Keratinocyte (primary cell): ENCODE measurements at regions not wholly inside any gene's neighbourhood (a gene's known extent, or its start where the extent isn't known, plus 50 kb on each side); places are given as distances from the start of the nearest gene placed in this dataset.

Experiments
- DNase-seq: peaks from one replicate; pipeline ENCODE4 v3.0.0-alpha.2; 2011; ENCODE audit warnings: low read depth, missing footprints, low spot score
- FAIRE-seq: peaks from 2 replicates; lab custom pipeline; 2011; peaks lifted over from hg19 to GRCh38; lab: Jason Lieb, UNC
- H2AFZ ChIP-seq: 2 replicates; pipeline ENCODE4 v1.6.0; 2012; ENCODE audit warnings: low read length, control low read depth, inconsistent platforms; ENCODE audit not compliant: control insufficient read depth
- H3K27ac ChIP-seq: 2 replicates; pipeline ENCODE4 v1.5.1; 2011; ENCODE audit warnings: low read length; ENCODE audit not compliant: control insufficient read depth, insufficient read depth
- H3K27me3 ChIP-seq: 3 replicates; pipeline ENCODE4 v1.6.0; 2011; ENCODE audit warnings: low read length; ENCODE audit not compliant: control insufficient read depth, insufficient read depth; ENCODE audit errors: extremely low read depth
- H3K36me3 ChIP-seq, 2 experiments: 2 replicates in 1 of 2; 3 replicates in 1 of 2; pipeline ENCODE4 v1.5.1; 2011; ENCODE audit warnings: low read length in 2 of 2, mild to moderate bottlenecking in 1 of 2; ENCODE audit not compliant: control insufficient read depth in 2 of 2, insufficient read depth in 2 of 2; ENCODE audit errors: extremely low read depth in 1 of 2
- H3K4me1 ChIP-seq: 3 replicates; pipeline ENCODE4 v1.5.1; 2011; ENCODE audit warnings: low read length; ENCODE audit not compliant: control insufficient read depth, insufficient read depth; ENCODE audit errors: extremely low read depth
- H3K4me2 ChIP-seq: 3 replicates; pipeline ENCODE4 v1.6.0; 2011; ENCODE audit warnings: low read depth, low read length; ENCODE audit not compliant: control insufficient read depth, insufficient read depth; ENCODE audit errors: extremely low read depth
- H3K4me3 ChIP-seq, 3 experiments: fragments of 200-600 bp in 1 of 3; sonication (generic) in 1 of 3; 2 replicates in 2 of 3; 3 replicates in 1 of 3; pipeline ENCODE4 v1.5.1; 2011 to 2016; ENCODE audit warnings: low read length in 3 of 3, mild to moderate bottlenecking in 3 of 3, control low read depth in 2 of 3, inconsistent platforms in 1 of 3, low read depth in 1 of 3, mixed read lengths in 1 of 3, mixed run types in 1 of 3, moderate library complexity in 1 of 3; ENCODE audit not compliant: control insufficient read depth in 2 of 3, insufficient read depth in 2 of 3; ENCODE audit errors: extremely low read depth in 1 of 3
- H3K79me2 ChIP-seq: 2 replicates; pipeline ENCODE4 v1.6.0; 2012; ENCODE audit warnings: low read length; ENCODE audit not compliant: control insufficient read depth, insufficient read depth
- H3K9ac ChIP-seq: 3 replicates; pipeline ENCODE4 v1.6.0; 2011; ENCODE audit warnings: low read length; ENCODE audit not compliant: control insufficient read depth, insufficient read depth; ENCODE audit errors: extremely low read depth
- H3K9me1 ChIP-seq: 3 replicates; pipeline ENCODE4 v1.6.0; 2011; ENCODE audit warnings: low read length; ENCODE audit not compliant: control insufficient read depth, insufficient read depth; ENCODE audit errors: extremely low read depth
- H3K9me3 ChIP-seq: 2 replicates; pipeline ENCODE4 v1.5.1; 2012; ENCODE audit warnings: low read depth, low read length; ENCODE audit not compliant: control insufficient read depth
- H4K20me1 ChIP-seq: 3 replicates; pipeline ENCODE4 v1.6.0; 2011; ENCODE audit warnings: low read length; ENCODE audit not compliant: control insufficient read depth, insufficient read depth; ENCODE audit errors: extremely low read depth
- CTCF ChIP-seq, 3 experiments: IDR thresholded peaks in 1 of 3; conservative IDR thresholded peaks in 1 of 3; optimal IDR thresholded peaks in 1 of 3; 2 replicates in 2 of 3; 3 replicates in 1 of 3; pipeline versions ENCODE3 to v1.5.1; 2011; ENCODE audit warnings: low read length in 3 of 3, mild to moderate bottlenecking in 3 of 3, moderate library complexity in 2 of 3, control low read depth in 1 of 3, inconsistent platforms in 1 of 3; ENCODE audit not compliant: insufficient read depth in 2 of 3; ENCODE audit errors: extremely low read depth in 1 of 3
- EZH2 ChIP-seq: IDR thresholded peaks from one replicate; pipeline ENCODE4 v1.6.1; 2012; ENCODE audit warnings: inconsistent platforms, mild to moderate bottlenecking, low read length, moderate library complexity
- dilution Hi-C: fragments of 300-500 bp; cut with MboI; formaldehyde crosslinking; loops from one replicate; pipeline ENCODE4 v1.7.0; 2020; ENCODE audit warnings: low sequenced_read_pairs; ENCODE audit not compliant: extremely low pct_ligation_motif_present

- H2AFZ ChIP-seq, result no peak overlapping the region
- TF ChIP-seq CTCF (optimal IDR thresholded peaks at IDR 0.05 in 1 of 3, IDR thresholded peaks at IDR 0.05 in 1 of 3, conservative IDR thresholded peaks at IDR 0.05 in 1 of 3; ENCODE audit: extremely low read depth in 1 of 3, insufficient read depth in 2 of 3, low read length in 3 of 3) (no peak), EZH2 (no peak)
- no peak overlapping the region for H3K27ac ChIP-seq
- H4K20me1 ChIP-seq, result no peaks in the 10 kb centered on the region
- no peak overlapping the region for H3K4me2 ChIP-seq
- DNase-seq (no peak), FAIRE-seq (no peak)
- dilution Hi-C loops, result no loop called here
- H3K36me3 ChIP-seq, result no peaks in the 10 kb centered on the region
- H3K4me3 ChIP-seq, result no peak overlapping the region
- H3K4me1 ChIP-seq, result no peaks in the 10 kb centered on the region
- no peaks in the 10 kb centered on the region for H3K9me1 ChIP-seq
- no peaks in the 10 kb centered on the region for H3K79me2 ChIP-seq
- H3K9me3 ChIP-seq, result peaks cover 26% of the 10 kb centered on the region
- H3K9ac ChIP-seq, result no peak overlapping the region
- H3K27me3 ChIP-seq, result no peaks in the 10 kb centered on the region
Measured at GRCh38 chr15:25192651-25193050, 237.9 kb downstream of the SNRPN start.

- no peaks in the 10 kb centered on the region for H3K27me3 ChIP-seq
- H2AFZ ChIP-seq, result no peak overlapping the region
- H3K36me3 ChIP-seq, result no peaks in the 10 kb centered on the region
- H3K4me1 ChIP-seq, result no peaks in the 10 kb centered on the region
- no peak overlapping the region for H3K27ac ChIP-seq
- H4K20me1 ChIP-seq, result no peaks in the 10 kb centered on the region
- dilution Hi-C loops, result no loop called here
- no peaks in the 10 kb centered on the region for H3K79me2 ChIP-seq
- no peak overlapping the region for H3K4me3 ChIP-seq
- no peak for TF ChIP-seq CTCF (optimal IDR thresholded peaks at IDR 0.05 in 1 of 3, IDR thresholded peaks at IDR 0.05 in 1 of 3, conservative IDR thresholded peaks at IDR 0.05 in 1 of 3; ENCODE audit: extremely low read depth in 1 of 3, insufficient read depth in 2 of 3, low read length in 3 of 3)
- TF ChIP-seq EZH2, result no peak
- no peak overlapping the region for H3K4me2 ChIP-seq
- no peaks in the 10 kb centered on the region for H3K9me1 ChIP-seq
- peaks cover 28% of the 10 kb centered on the region for H3K9me3 ChIP-seq
- DNase-seq (no peak), FAIRE-seq (no peak)
- H3K9ac ChIP-seq, result no peak overlapping the region
Measured at GRCh38 chr15:25207369-25207768, 231.5 kb downstream of the UBE3A start.
